Activated CD4-positive, alpha-beta T cell treated with anti-CD3 and anti-CD28 coated beads for 36 hours (primary cell): ENCODE measurements at regions not wholly inside any gene's neighbourhood (a gene's known extent, or its start where the extent isn't known, plus 50 kb on each side); places are given as distances from the start of the nearest gene placed in this dataset.

Experiments used
- ATAC-seq: fragments of 200-7000 bp; cut with Tn5 transposase; one replicate; pipeline ENCODE4 v1.10.0; 2021; ENCODE audit warnings: mild to moderate bottlenecking, moderate library complexity
- CTCF ChIA-PET: fragments of 350-600 bp; sonication (Branson Sonifier 250); formaldehyde crosslinking; loops from one replicate; lab custom pipeline; 2021; ENCODE audit warnings: antibody characterized with exemption; lab: Charles Lee
- POLR2A ChIA-PET: fragments of 350-600 bp; sonication (Branson Sonifier 250); formaldehyde crosslinking; loops from one replicate; lab custom pipeline; 2021; ENCODE audit warnings: antibody characterized with exemption, inconsistent platforms; lab: Charles Lee
- DNase-seq: peaks from one replicate; pipeline ENCODE4 v3.0.0-alpha.2; 2020
- H3K27ac Mint-ChIP-seq: one replicate; pipeline ENCODE4 v1.8.0; 2021; ENCODE audit warnings: mixed read lengths
- H3K27me3 Mint-ChIP-seq: one replicate; pipeline ENCODE4 v1.8.0; 2021; ENCODE audit warnings: mixed read lengths
- H3K36me3 Mint-ChIP-seq: one replicate; pipeline ENCODE4 v1.8.0; 2021; ENCODE audit warnings: low read depth, mixed read lengths
- H3K4me1 Mint-ChIP-seq: one replicate; pipeline ENCODE4 v1.8.0; 2021; ENCODE audit warnings: mixed read lengths
- H3K4me3 Mint-ChIP-seq: one replicate; pipeline ENCODE4 v1.8.0; 2021; ENCODE audit warnings: mild to moderate bottlenecking, moderate library complexity, mixed read lengths
- H3K9me3 Mint-ChIP-seq: one replicate; pipeline ENCODE4 v1.8.0; 2021; ENCODE audit warnings: low read depth, mixed read lengths
- intact Hi-C, 2 experiments: fragments of 100-400 bp; cut with DNase I in 1 of 2; cut with micrococcal nuclease in 1 of 2; formaldehyde crosslinking; loops; one replicate each; pipeline versions ENCODE4 v1.14.2 to v1.15.1; 2022 to 2024; cut with DNase I, micrococcal nuclease

- DNase-seq (no peak), ATAC-seq (no peak)
- Mint-ChIP-seq H3K9me3 (no peaks in the 10 kb centered on the region), H3K4me3 (no peak overlapping the region), H3K27ac (no peak overlapping the region), H3K4me1 (peaks cover 3% of the 10 kb centered on the region), H3K27me3 (peaks cover 18% of the 10 kb centered on the region), H3K36me3 (no peaks in the 10 kb centered on the region)
- CTCF ChIA-PET: interaction anchor here (0.8 to 3.0 kb wide), 2 partner anchors 11 to 271 kb away, joined by 3 to 12 read pairs; no protein-coding TSS in a partner anchor
- POLR2A ChIA-PET: no interaction called here
- intact Hi-C loops: no loop called here
These were observed 240.2 kb upstream of the SLC14A2 start for GRCh38 chr18:45374878-45375630.

GRCh38 chr18:45376193-45376592, 239.1 kb upstream of the SLC14A2 start:
- Mint-ChIP-seq H3K27ac (no peak overlapping the region), H3K9me3 (no peaks in the 10 kb centered on the region), H3K27me3 (peaks cover 18% of the 10 kb centered on the region), H3K4me1 (peaks cover 3% of the 10 kb centered on the region), H3K4me3 (no peak overlapping the region), H3K36me3 (no peaks in the 10 kb centered on the region)
- CTCF ChIA-PET: interaction anchor here (3.0 kb wide), 1 partner anchor 10 kb away, joined by 12 read pairs; no protein-coding TSS in a partner anchor
- intact Hi-C loops: no loop called here
- DNase-seq: no peak
- no peak for ATAC-seq
- POLR2A ChIA-PET: no interaction called here

GRCh38 chr18:45378308-45378707, 237.0 kb upstream of the SLC14A2 start:
- Mint-ChIP-seq H3K4me1 (peaks cover 3% of the 10 kb centered on the region), H3K36me3 (no peaks in the 10 kb centered on the region), H3K27ac (no peak overlapping the region), H3K27me3 (peaks cover 23% of the 10 kb centered on the region), H3K4me3 (no peak overlapping the region), H3K9me3 (no peaks in the 10 kb centered on the region)
- intact Hi-C loops: no loop called here
- ChIA-PET POLR2A (no interaction called here), CTCF (interaction anchor here (0.6 to 0.7 kb wide), 2 partner anchors 15 to 22 kb away, joined by 3 read pairs; no protein-coding TSS in a partner anchor)
- ATAC-seq (no peak), DNase-seq (no peak)

- POLR2A ChIA-PET: no interaction called here
- Mint-ChIP-seq H3K27ac (no peak overlapping the region), H3K27me3 (peaks cover 29% of the 10 kb centered on the region), H3K4me3 (no peak overlapping the region), H3K4me1 (peaks cover 3% of the 10 kb centered on the region), H3K9me3 (no peaks in the 10 kb centered on the region), H3K36me3 (no peaks in the 10 kb centered on the region)
- intact Hi-C loops: no loop called here
- CTCF ChIA-PET: interaction anchor here (0.5 to 1.0 kb wide), 3 partner anchors 9 to 16 kb away, joined by 3 to 4 read pairs (median 3); no protein-coding TSS in a partner anchor
- no peak for ATAC-seq
- no peak for DNase-seq
These were observed 236.3 kb upstream of the SLC14A2 start for GRCh38 chr18:45378933-45379332.

- peak; percentile 79 for ATAC-seq
- Mint-ChIP-seq H3K4me3 (no peak overlapping the region), H3K27ac (no peak overlapping the region), H3K4me1 (peaks cover 3% of the 10 kb centered on the region), H3K36me3 (no peaks in the 10 kb centered on the region), H3K9me3 (no peaks in the 10 kb centered on the region), H3K27me3 (peaks cover 33% of the 10 kb centered on the region)
- ChIA-PET CTCF (interaction anchor here (1.0 kb wide), 1 partner anchor 8 kb away, joined by 4 read pairs; no protein-coding TSS in a partner anchor), POLR2A (no interaction called here)
- DNase-seq: peak; percentile 6
- intact Hi-C loops: loop anchor here (5.0 to 10.0 kb wide), 3 partner anchors 705 to 1253 kb away; no protein-coding TSS in a partner anchor
These were observed 235.4 kb upstream of the SLC14A2 start for GRCh38 chr18:45379903-45380302.

- DNase-seq: no peak
- intact Hi-C loops: loop anchor here (5.0 to 10.0 kb wide), 3 partner anchors 706 to 1254 kb away; no protein-coding TSS in a partner anchor
- no peak for ATAC-seq
- Mint-ChIP-seq H3K4me1 (peaks cover 3% of the 10 kb centered on the region), H3K27me3 (peaks cover 39% of the 10 kb centered on the region), H3K27ac (no peak overlapping the region), H3K36me3 (no peaks in the 10 kb centered on the region), H3K4me3 (no peak overlapping the region), H3K9me3 (no peaks in the 10 kb centered on the region)
- ChIA-PET CTCF (interaction anchor here (0.6 to 1.2 kb wide), 4 partner anchors 8 to 733 kb away, joined by 3 to 4 read pairs (median 4); no protein-coding TSS in a partner anchor), POLR2A (no interaction called here)
These were observed 234.0 kb upstream of the SLC14A2 start for GRCh38 chr18:45381282-45381681.

GRCh38 chr18:45383228-45383627, 232.0 kb upstream of the SLC14A2 start:
- Mint-ChIP-seq H3K36me3 (no peaks in the 10 kb centered on the region), H3K27ac (no peak overlapping the region), H3K4me1 (peaks cover 3% of the 10 kb centered on the region), H3K4me3 (no peak overlapping the region), H3K9me3 (no peaks in the 10 kb centered on the region), H3K27me3 (peaks cover 30% of the 10 kb centered on the region)
- CTCF ChIA-PET: interaction anchor here (1.1 to 3.9 kb wide), 3 partner anchors 12 to 109 kb away, joined by 4 to 14 read pairs (median 4); no protein-coding TSS in a partner anchor
- intact Hi-C loops: loop anchor here (5.0 to 10.0 kb wide), 3 partner anchors 708 to 1256 kb away; no protein-coding TSS in a partner anchor
- ATAC-seq: no peak
- POLR2A ChIA-PET: no interaction called here
- DNase-seq: no peak

- no peak overlapping the region for H3K4me3 Mint-ChIP-seq
- DNase-seq: peak; percentile 72
- ATAC-seq: peak; percentile 66
- no peaks in the 10 kb centered on the region for H3K9me3 Mint-ChIP-seq
- ChIA-PET CTCF (interaction anchor here (0.5 to 3.9 kb wide), 17 partner anchors 9 to 1813 kb away, joined by 3 to 14 read pairs (median 4); no protein-coding TSS in a partner anchor), POLR2A (no interaction called here)
- peaks cover 3% of the 10 kb centered on the region for H3K4me1 Mint-ChIP-seq
- no peak overlapping the region for H3K27ac Mint-ChIP-seq
- intact Hi-C loops: loop anchor here (1.0 to 10.0 kb wide), 7 partner anchors 109 to 1764 kb away; no protein-coding TSS in a partner anchor
- H3K36me3 Mint-ChIP-seq: no peaks in the 10 kb centered on the region
- H3K27me3 Mint-ChIP-seq: peaks cover 26% of the 10 kb centered on the region
These were observed 230.9 kb upstream of the SLC14A2 start for GRCh38 chr18:45384137-45384961.

- ChIA-PET POLR2A (no interaction called here), CTCF (interaction anchor here (0.6 to 3.9 kb wide), 14 partner anchors 10 to 1814 kb away, joined by 3 to 14 read pairs (median 4); no protein-coding TSS in a partner anchor)
- no peak overlapping the region for H3K4me3 Mint-ChIP-seq
- H3K27ac Mint-ChIP-seq: no peak overlapping the region
- H3K9me3 Mint-ChIP-seq: no peaks in the 10 kb centered on the region
- ATAC-seq (no peak), DNase-seq (no peak)
- no peaks in the 10 kb centered on the region for H3K36me3 Mint-ChIP-seq
- intact Hi-C loops: loop anchor here (1.0 to 10.0 kb wide), 7 partner anchors 110 to 1764 kb away; no protein-coding TSS in a partner anchor
- H3K27me3 Mint-ChIP-seq: peaks cover 28% of the 10 kb centered on the region
- H3K4me1 Mint-ChIP-seq: no peaks in the 10 kb centered on the region
These were observed 230.3 kb upstream of the SLC14A2 start for GRCh38 chr18:45384962-45385315.

GRCh38 chr18:45386041-45386655, 229.1 kb upstream of the SLC14A2 start:
- Mint-ChIP-seq H3K27ac (no peak overlapping the region), H3K36me3 (no peaks in the 10 kb centered on the region), H3K9me3 (no peaks in the 10 kb centered on the region), H3K27me3 (peaks cover 28% of the 10 kb centered on the region), H3K4me1 (no peaks in the 10 kb centered on the region), H3K4me3 (no peak overlapping the region)
- intact Hi-C loops: loop anchor here in 1 of 2 experiments (10.0 kb wide), 1 partner anchor 711 kb away; no protein-coding TSS in a partner anchor
- ChIA-PET CTCF (interaction anchor here (0.7 to 3.9 kb wide), 11 partner anchors 11 to 1815 kb away, joined by 3 to 14 read pairs (median 5); no protein-coding TSS in a partner anchor), POLR2A (no interaction called here)
- DNase-seq (peak; percentile 36), ATAC-seq (no peak)
